ENCODE measurements at regions not wholly inside any gene's neighbourhood (a gene's known extent, or its start where the extent isn't known, plus 50 kb on each side); places are given as distances from the start of the nearest gene placed in this dataset.
"Not testable (repeated sequence)": the region's sequence is repeated elsewhere in the genome, so short reads cannot be mapped to it uniquely, and the experiment has no call there.

GRCh38 chr7:20466543-20467021 is 135.9 kb downstream of the ITGB8 start:
- no peak for DNase-seq

GRCh38 chr7:20470082-20470481 is 139.4 kb downstream of the ITGB8 start:
- DNase-seq = no peak

- no peak for DNase-seq
These were observed 140.0 kb downstream of the ITGB8 start for GRCh38 chr7:20470726-20471125.

- no peak for DNase-seq
These were observed 141.2 kb upstream of the ABCB5 start for GRCh38 chr7:20474249-20474648.

- DNase-seq = no peak
These were observed 139.7 kb upstream of the ABCB5 start for GRCh38 chr7:20475756-20476155.

GRCh38 chr7:20477067-20477466 is 138.4 kb upstream of the ABCB5 start:
- DNase-seq = no peak

GRCh38 chr7:20479706-20480105 is 135.8 kb upstream of the ABCB5 start:
- DNase-seq = no peak

GRCh38 chr7:20482071-20482470 is 133.4 kb upstream of the ABCB5 start:
- DNase-seq = no peak

- DNase-seq = no peak
These were observed 131.1 kb upstream of the ABCB5 start for GRCh38 chr7:20484356-20484755.

GRCh38 chr7:20488850-20489249 is 126.6 kb upstream of the ABCB5 start:
- no peak for DNase-seq

GRCh38 chr7:20491284-20491683 is 124.2 kb upstream of the ABCB5 start:
- DNase-seq = no peak

GRCh38 chr7:20494566-20494965 is 120.9 kb upstream of the ABCB5 start:
- DNase-seq = no peak

GRCh38 chr7:20501473-20501872 is 114.0 kb upstream of the ABCB5 start:
- DNase-seq = not testable (repeated sequence)

GRCh38 chr7:20503278-20503950 is 112.1 kb upstream of the ABCB5 start:
- DNase-seq = no peak

- no peak for DNase-seq
These were observed 111.4 kb upstream of the ABCB5 start for GRCh38 chr7:20504060-20504459.

- DNase-seq = no peak
These were observed 109.3 kb upstream of the ABCB5 start for GRCh38 chr7:20506175-20506574.

GRCh38 chr7:20507157-20507556 is 108.3 kb upstream of the ABCB5 start:
- no peak for DNase-seq

GRCh38 chr7:20508109-20508508 is 107.4 kb upstream of the ABCB5 start:
- DNase-seq = no peak

- DNase-seq = no peak
These were observed 105.4 kb upstream of the ABCB5 start for GRCh38 chr7:20509892-20510572.

- no peak for DNase-seq
These were observed 104.9 kb upstream of the ABCB5 start for GRCh38 chr7:20510573-20510900.

- no peak for DNase-seq
These were observed 102.1 kb upstream of the ABCB5 start for GRCh38 chr7:20513341-20513740.

- no peak for DNase-seq
These were observed 101.6 kb upstream of the ABCB5 start for GRCh38 chr7:20513897-20514296.

- peak; percentile 95 for DNase-seq
These were observed 101.1 kb upstream of the ABCB5 start for GRCh38 chr7:20514364-20514763.

- DNase-seq = no peak
These were observed 95.8 kb upstream of the ABCB5 start for GRCh38 chr7:20519645-20520044.

- DNase-seq = no peak
These were observed 94.9 kb upstream of the ABCB5 start for GRCh38 chr7:20520530-20520929.
